ENCODE measurements at regions not wholly inside any gene's neighbourhood (a gene's known extent, or its start where the extent isn't known, plus 50 kb on each side); places are given as distances from the start of the nearest gene placed in this dataset.

DNA sequence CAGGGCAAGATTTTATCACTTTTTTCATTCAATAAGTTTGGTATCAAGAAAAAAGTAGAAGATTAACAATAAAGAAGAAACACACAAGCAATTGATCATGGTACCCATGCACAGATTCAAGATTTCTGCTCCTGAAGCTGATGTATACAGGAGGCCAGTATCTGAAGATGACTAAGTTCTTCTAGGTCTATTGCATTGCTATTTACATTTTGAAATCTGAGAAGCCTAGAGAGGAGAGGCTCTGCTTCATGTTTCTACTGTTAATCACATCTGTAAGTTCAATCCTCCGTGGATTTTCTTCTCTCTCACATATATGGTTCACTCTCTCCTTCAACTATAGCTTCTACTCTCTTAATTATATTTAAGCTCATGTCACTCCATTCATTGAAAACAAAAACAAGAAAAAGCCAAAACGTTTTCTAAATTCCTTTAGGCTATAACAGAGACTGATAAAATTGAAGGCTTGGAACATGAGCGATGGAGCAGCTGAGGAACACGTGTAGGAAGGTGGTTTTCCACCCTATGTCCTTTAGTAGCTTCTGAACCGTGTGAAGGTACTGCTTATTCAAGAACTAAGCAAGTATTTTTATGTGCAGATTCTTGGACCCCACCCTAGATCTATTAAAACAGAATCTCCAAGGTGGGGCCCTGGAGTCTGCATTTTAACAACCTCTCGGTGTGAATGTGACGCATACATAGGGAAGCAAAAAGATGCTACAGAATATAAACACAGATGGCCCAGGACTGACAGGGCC, 198.2 kb downstream of the EFNB2 start:
- TF ChIP-seq, protein P1, sequence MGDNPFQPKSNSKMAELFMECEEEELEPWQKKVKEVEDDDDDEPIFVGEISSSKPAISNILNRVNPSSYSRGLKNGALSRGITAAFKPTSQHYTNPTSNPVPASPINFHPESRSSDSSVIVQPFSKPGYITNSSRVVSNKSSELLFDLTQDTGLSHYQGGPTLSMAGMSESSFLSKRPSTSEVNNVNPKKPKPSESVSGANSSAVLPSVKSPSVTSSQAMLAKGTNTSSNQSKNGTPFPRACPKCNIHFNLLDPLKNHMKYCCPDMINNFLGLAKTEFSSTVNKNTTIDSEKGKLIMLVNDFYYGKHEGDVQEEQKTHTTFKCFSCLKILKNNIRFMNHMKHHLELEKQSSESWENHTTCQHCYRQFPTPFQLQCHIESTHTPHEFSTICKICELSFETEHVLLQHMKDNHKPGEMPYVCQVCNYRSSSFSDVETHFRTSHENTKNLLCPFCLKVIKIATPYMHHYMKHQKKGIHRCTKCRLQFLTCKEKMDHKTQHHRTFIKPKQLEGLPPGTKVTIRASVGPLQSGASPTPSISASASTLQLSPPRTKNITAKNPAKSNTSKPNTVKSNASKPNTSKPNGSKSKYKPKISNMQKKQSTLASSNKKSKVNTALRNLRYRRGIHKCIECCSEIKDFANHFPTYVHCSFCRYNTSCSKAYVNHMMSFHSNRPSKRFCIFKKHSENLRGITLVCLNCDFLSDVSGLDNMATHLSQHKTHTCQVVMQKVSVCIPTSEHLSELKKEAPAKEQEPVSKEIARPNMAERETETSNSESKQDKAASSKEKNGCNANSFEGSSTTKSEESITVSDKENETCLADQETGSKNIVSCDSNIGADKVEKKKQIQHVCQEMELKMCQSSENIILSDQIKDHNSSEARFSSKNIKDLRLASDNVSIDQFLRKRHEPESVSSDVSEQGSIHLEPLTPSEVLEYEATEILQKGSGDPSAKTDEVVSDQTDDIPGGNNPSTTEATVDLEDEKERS (tag by site-specific recombination; IDR thresholded peaks at IDR 0.05) = no peak
- TF ChIP-seq ZNF843 (tag by site-specific recombination; IDR thresholded peaks at IDR 0.05) = no peak
- TF ChIP-seq, protein P2, sequence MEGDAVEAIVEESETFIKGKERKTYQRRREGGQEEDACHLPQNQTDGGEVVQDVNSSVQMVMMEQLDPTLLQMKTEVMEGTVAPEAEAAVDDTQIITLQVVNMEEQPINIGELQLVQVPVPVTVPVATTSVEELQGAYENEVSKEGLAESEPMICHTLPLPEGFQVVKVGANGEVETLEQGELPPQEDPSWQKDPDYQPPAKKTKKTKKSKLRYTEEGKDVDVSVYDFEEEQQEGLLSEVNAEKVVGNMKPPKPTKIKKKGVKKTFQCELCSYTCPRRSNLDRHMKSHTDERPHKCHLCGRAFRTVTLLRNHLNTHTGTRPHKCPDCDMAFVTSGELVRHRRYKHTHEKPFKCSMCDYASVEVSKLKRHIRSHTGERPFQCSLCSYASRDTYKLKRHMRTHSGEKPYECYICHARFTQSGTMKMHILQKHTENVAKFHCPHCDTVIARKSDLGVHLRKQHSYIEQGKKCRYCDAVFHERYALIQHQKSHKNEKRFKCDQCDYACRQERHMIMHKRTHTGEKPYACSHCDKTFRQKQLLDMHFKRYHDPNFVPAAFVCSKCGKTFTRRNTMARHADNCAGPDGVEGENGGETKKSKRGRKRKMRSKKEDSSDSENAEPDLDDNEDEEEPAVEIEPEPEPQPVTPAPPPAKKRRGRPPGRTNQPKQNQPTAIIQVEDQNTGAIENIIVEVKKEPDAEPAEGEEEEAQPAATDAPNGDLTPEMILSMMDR (tag by site-specific recombination; IDR thresholded peaks at IDR 0.05) = no peak
- TF ChIP-seq KLF9 (tag by site-specific recombination; IDR thresholded peaks at IDR 0.05; ENCODE audit: low read depth) = no peak
- TF ChIP-seq, protein P3, sequence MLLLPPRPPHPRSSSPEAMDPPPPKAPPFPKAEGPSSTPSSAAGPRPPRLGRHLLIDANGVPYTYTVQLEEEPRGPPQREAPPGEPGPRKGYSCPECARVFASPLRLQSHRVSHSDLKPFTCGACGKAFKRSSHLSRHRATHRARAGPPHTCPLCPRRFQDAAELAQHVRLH (tag by site-specific recombination; IDR thresholded peaks at IDR 0.05) = no peak
- TF ChIP-seq ZNF24 (tag by site-specific recombination; IDR thresholded peaks at IDR 0.05) = no peak
- no peak for TF ChIP-seq ZNF768 (tag by site-specific recombination; IDR thresholded peaks at IDR 0.05)
- no peak for TF ChIP-seq ZNF558 (tag by site-specific recombination; IDR thresholded peaks at IDR 0.05)
- no peak for TF ChIP-seq ZNF274 (IDR thresholded peaks at IDR 0.05; ENCODE audit: low read length)
- no peak for TF ChIP-seq ZNF274 (tag by site-specific recombination; IDR thresholded peaks at IDR 0.05; ENCODE audit: borderline replicate concordance)
- TF ChIP-seq SALL2 (tag by site-specific recombination; IDR thresholded peaks at IDR 0.05; ENCODE audit: borderline replicate concordance) = no peak
- TF ChIP-seq ZNF23 (tag by site-specific recombination; IDR thresholded peaks at IDR 0.05; ENCODE audit: borderline replicate concordance) = no peak
- TF ChIP-seq YY1 (tag by site-specific recombination; IDR thresholded peaks at IDR 0.05) = no peak
